HUDEP-2 (cell line): ENCODE measurements at regions not wholly inside any gene's neighbourhood (a gene's known extent, or its start where the extent isn't known, plus 50 kb on each side); places are given as distances from the start of the nearest gene placed in this dataset.

Experiments used
- DNase-seq, 76 experiments: peaks; one replicate each; lab custom pipeline; 2025; ENCODE audit not compliant: unreplicated experiment in 76 of 76; lab: John Stamatoyannopoulos, UW

DNA sequence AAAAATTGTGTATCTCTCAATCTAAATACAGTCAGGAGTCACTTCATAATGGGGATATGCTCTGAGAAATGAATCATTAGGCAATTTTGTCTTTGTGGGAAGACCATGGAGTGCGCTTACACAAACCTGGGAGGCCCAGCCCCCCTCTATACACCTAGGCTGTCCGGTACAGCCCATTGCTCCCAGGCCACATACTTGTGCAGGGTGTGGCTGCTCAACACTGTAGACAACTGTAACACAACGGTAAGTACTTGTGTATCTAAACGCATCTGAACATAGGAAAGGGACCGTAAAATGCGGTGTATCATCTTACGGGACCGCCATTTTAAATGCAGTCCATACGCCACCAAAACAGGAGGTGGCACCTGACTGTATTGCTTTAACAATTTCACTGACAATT lies 58.0 kb upstream of the FRMD1 start:
- DNase-seq, result no peak

GRCh38 chr6:168136622-168137021 lies 57.6 kb upstream of the FRMD1 start:
- no peak for DNase-seq

DNA sequence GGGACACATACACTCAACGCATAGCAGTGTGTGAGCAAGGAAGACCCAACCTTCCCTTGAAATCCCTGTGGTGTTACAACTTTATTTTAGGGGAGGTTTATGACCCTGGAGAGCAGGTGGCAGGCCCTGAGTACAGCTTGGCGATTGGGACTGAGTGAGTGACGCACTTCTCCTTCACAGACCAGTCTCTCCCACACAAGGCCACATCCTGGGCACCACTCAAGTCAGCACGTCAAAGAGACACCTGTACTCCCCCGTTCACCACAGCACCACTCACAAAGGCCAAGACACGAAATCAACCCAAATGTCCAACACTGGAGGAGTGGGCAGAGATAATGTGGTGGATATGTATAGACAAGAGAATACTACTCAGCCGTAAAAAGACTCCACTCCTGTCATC lies 57.0 kb upstream of the FRMD1 start:
- DNase-seq, result no peak

DNA sequence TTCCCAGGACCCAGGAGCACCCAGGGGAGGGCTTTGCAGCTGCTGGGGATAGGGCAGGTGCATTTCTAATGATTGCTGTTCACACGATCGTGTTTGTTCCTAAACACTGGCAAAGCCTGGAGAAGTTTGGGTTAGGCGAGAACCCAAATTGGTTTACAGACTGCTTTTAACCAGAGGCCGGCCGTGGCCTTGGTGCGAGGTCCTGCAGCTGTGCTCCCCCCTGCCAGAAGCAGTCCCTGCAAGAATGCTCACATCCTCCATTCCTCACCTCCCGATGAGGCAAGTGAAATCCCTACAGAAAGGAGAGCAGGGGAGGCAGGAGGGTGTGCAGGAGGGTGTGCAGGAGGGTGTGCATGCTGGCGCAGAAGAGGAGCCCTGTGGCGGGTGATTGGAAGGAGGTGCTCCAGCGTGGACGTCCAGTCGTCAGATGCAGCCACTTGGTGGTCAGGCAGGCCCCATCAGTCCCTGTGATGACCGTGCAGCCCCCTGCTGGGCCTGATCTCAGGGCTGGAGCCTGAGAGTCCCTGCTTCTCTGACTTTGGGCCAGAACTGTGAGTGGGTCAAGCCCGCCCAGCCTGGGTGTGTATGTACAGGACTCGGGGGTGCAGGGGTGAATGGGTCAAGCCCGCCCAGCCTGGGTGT lies 55.7 kb upstream of the FRMD1 start:
- DNase-seq, result no peak

DNA sequence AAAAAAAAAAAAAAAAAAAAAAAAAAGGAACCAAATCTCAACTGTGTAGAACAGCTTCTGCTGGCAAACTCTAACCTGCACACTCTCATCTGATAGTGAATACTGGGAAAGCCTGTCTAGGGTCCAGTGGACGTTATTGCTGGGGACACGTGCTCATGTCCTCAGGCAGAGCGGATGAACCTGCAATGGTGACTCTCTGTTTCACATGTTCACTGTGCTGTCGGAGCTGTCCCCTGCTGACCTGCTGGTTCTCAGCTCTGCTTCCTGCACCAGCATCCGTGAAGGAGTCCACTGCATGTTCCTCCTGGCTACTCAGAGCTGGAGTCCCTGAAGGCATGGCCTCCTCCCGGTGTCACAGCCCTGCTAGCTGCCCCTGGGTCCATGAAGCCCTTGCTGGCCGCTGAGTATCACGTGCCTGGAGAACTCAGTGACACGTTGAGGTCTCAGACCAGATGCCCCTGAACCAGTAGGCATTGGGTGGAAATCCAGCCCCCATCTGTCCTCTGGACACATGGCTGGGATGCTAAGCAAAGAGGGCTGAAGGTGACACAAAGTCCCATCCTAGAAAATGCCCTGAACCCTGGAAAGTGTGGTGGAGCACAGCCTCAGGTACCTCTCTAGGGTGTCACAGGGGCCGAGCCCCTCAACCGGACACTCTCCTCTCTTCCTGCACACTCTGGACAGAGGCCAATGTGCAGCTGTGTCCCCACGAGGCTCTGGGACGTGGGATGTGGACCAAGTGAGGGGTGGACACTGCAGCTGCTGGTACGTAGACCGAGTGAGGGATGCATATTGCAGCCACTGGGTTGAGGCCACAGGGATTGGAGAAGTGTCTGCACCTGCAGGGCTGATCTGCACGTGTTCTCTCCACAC lies 54.9 kb upstream of the FRMD1 start:
- DNase-seq, result no peak

GRCh38 chr6:168133168-168133561 lies 54.2 kb upstream of the FRMD1 start:
- no peak for DNase-seq

DNA sequence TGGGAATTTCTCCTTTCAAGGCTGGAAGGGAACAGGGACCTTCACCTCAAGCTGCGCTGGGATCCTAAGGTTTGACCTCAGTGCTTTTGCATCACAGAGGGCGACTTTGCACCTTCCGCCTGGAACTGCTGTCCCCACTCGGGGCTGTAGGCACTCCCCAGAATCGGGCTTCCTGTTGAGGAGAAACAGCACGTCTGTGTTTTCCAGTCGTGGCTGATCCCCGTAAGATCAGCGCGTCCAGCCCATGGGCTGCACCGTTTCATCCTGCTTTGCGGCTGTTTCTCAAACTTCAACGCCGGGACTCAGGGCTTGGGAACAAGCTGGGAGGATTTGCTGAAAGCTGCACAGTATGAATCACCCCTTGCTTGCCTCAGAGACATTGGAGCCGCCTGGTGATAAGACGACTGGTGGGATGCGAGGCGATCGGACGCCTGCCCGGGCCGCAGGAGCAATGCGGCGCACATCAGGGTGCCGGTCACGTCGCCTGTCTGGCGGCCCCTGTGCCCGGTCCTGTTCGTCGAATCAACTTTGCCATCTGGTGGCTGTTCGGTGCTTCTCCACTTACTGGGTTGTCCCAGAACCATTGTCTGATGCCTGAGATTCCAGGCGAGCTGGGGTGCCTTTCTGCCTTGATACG lies 53.6 kb upstream of the FRMD1 start:
- DNase-seq, result peak in 4 of 76 experiments; percentile 4 to 11 (median 7)

GRCh38 chr6:168131464-168132415 lies 52.7 kb upstream of the FRMD1 start:
- DNase-seq, result no peak

DNA sequence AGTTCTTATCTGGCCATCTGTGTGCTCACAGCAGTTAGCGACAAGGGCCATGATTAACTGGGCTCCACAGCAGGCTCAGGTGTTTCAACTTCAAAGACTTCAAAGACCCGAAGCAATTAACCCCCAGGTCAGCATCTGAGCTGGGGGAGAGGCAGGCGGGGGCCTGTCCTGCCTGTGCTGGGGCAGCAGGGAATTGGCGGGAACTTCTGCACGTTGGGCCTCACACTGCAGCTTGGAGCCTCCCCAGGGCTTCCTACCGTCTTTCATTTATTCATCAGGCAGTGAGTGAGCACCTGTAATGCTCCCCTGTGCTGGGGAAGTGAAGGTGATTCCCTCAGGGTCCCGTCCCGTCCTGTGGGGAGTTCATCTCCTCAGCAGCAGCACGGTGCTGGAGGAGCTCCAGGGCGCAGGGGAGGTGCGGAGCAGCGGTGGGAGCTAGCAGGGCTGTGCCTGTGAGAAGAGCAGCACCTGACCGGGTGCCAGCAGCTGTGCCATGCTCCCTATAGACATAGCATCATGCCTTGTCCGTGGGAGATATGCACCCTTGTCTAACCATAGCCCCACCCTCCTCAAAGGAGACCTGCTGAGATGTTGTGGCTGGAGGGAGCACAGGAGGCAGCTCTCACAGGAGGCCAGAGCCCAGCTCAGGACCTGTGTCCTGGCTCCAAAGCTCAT lies 51.8 kb upstream of the FRMD1 start:
- no peak for DNase-seq

- DNase-seq, result no peak
Measured at GRCh38 chr6:168130168-168130696, 51.2 kb upstream of the FRMD1 start.

GRCh38 chr6:168129292-168130167 lies 50.5 kb upstream of the FRMD1 start:
- no peak for DNase-seq

DNA sequence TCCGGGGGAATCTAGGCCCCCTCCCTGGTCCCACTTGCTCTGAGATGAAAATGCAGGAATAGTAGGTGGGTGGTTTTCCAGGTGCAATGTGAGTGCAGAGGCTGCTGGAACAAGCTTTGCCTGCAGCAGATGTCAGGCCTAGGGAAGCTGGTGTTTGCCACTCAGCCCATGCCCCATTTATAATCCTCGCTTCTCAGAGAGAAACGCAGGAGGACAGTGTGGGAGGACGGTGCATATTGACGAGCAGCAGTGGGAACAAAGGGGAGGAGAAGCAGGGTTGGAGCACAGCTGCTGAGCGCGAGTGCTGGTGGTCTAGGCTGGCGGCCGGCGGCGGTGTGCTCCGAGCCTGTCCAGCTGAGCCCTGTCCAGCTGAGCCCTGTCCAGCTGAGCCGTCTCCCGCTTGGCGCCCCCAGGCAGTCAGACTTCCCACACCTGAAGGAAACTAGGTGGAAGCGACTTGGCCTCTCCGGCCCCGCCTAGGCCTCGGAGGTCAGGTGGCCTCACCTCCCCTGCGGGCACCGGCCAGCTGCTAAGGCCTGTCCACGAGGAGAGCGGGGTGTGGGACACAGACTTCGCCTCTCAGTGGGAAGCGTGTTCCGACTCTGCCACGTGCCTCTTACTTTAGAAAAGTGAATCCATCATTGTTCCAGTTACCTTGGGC lies 49.7 kb upstream of the FRMD1 start:
- no peak for DNase-seq
